ENCODE measurements at regions not wholly inside any gene's neighbourhood (a gene's known extent, or its start where the extent isn't known, plus 50 kb on each side); places are given as distances from the start of the nearest gene placed in this dataset.
A peak's percentile ranks its signal among the peaks of the same experiment; 100 is the strongest.
"Not testable (repeated sequence)": the region's sequence is repeated elsewhere in the genome, so short reads cannot be mapped to it uniquely, and the experiment has no call there.

DNA sequence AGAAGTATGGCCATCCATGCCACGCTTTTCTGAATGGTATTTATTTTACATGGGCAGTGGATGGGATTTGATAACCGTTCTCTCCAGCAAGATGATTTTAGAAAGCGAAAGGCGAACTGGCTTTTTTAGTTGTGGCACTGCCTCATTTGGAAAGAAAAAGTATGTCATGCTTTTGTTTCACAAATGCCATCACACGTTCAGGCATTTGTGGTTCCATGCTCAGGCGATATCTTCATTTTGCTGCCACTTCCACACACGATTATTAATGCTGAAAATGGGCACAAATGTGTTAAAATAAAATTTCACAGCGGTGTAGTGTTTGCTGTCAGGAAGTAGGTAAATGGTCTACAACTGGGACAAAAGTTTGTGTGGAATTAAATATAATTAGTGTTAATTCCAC is 328.1 kb downstream of the BCL2L11 start:
- H3K27me3 ChIP-seq; H3K36me3 ChIP-seq; H3K4me3 ChIP-seq; H3K9me3 ChIP-seq; intact Hi-C loops (cut with DNase I; ENCODE audit: low total_unique reads); H3K27ac ChIP-seq; DNase-seq; H3K4me1 ChIP-seq: not testable (repeated sequence)

DNA sequence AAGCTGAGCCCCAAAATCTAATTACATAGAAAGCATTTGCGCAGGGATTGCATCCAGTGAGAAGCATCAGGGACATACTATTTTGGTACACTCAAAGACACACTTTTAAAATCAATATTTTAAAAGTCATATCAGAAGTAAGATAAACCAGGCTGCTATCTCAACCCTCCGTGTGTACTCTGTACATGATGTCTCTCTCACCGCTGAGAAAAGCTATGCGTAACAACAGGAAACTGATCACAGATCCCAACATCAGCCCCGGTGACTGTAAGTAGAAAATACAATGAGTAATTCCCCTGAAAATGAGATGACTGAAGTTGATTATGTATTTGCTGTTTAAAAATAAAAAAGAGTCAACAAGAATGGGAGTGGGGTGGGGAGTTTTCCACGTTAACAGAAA is 329.8 kb downstream of the BCL2L11 start:
- H3K27me3 ChIP-seq; H3K9me3 ChIP-seq; H3K4me1 ChIP-seq; H3K36me3 ChIP-seq; H3K4me3 ChIP-seq; intact Hi-C loops (cut with DNase I; ENCODE audit: low total_unique reads); DNase-seq; H3K27ac ChIP-seq: not testable (repeated sequence)

DNA sequence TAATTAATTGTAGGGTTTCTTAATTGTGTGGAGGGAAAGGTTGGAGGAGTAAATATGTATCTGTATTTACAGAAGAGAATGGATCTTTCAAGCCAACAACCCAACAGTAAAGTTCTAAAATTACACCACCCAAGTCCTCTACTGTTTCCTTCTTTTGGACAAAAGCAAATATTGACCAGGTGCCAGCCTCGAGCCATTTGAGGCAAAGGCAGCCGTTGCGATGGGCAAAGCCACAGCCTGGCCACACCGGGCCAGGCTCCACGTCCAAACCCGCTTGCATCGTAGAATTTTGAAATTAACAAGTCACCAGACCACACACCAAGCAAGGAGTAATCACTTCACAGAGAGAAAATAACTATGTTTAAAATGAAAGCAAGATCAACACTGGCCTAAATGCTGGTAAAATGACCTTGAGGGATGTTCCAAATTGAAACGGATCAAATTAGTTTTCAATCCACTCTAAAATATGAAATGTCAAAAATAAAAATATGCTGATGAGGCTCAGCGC is 331.0 kb downstream of the BCL2L11 start:
- intact Hi-C loops (cut with DNase I; ENCODE audit: low total_unique reads); H3K36me3 ChIP-seq; H3K9me3 ChIP-seq; DNase-seq; H3K27me3 ChIP-seq; H3K4me1 ChIP-seq: not testable (repeated sequence)
- peak overlapping the region; percentile 42 to 67 for H3K27ac ChIP-seq
- H3K4me3 ChIP-seq, result peak overlapping the region; percentile 38 to 43

DNA sequence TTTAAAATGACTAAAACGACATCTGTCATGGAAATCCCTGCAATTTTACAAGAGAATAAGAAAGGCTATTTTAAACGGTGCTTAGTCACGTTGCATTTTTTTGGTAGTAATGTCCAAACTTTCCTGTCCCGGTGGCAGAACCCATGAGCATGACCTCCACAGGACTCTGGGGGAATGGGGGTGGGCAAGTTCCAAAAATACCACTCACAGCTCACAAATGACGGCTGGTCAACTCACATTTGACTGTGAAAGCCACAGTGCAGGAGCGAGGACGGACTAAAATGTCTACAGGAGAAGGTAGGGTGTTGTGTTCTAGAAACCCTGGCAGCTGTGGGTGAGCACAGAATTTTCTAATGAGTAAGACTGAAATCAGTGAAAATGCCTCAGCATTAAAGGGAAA is 331.5 kb downstream of the BCL2L11 start:
- H3K4me1 ChIP-seq; H3K9me3 ChIP-seq; H3K27me3 ChIP-seq; H3K36me3 ChIP-seq; intact Hi-C loops (cut with DNase I; ENCODE audit: low total_unique reads): not testable (repeated sequence)
- peak; percentile 46 to 90 for DNase-seq
- H3K4me3 ChIP-seq, result peak overlapping the region; percentile 38 to 43
- peak overlapping the region; percentile 42 to 67 for H3K27ac ChIP-seq

DNA sequence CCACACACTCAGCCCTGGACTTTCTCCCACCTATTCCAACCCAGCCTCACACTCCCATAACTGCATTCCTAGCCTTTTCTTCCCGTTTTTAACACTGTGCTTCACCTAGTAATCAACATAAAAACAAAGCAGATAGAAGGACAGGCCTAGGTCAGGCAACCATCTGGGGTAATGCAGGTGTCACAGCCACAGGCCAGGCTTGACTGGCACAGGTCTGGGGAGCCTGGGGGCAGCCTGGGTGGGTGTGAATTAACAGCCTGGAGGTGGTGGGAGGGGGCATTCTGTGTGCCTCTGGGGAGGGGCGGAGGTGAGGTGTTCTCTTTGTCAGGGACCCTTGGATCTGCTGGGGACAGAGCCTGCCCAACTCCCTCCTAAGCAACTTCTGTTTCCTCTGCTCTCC is 332.6 kb downstream of the BCL2L11 start:
- H3K9me3 ChIP-seq; intact Hi-C loops (cut with DNase I; ENCODE audit: low total_unique reads); DNase-seq: not testable (repeated sequence)

DNA sequence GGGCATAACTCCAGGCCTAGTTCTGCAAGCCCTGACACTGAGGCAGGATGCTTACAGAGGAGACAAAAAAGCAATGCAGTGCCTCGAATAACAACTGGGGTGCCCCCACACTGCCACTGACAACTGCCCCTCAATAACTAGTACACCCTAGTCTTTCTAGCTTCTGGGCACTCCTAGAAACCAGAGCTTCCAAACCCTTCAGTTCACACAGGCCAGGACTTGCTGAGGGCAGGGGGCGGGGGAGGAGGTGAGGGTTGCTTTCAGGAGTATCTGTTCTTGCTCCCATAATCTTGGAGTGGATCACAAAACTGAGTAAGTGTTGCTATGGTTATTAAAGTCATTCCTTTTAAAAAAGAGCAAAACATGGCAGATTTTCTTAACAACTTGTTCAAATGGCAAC is 333.1 kb downstream of the BCL2L11 start:
- H3K4me3 ChIP-seq; DNase-seq; H3K27me3 ChIP-seq; H3K36me3 ChIP-seq; H3K4me1 ChIP-seq; H3K27ac ChIP-seq; intact Hi-C loops (cut with DNase I; ENCODE audit: low total_unique reads); H3K9me3 ChIP-seq: not testable (repeated sequence)

More for the DNA sequence above, 332.6 kb downstream of the BCL2L11 start:
- H3K36me3 ChIP-seq, H3K27me3 ChIP-seq, H3K4me1 ChIP-seq, H3K27ac ChIP-seq, H3K4me3 ChIP-seq: not testable (repeated sequence)

DNA sequence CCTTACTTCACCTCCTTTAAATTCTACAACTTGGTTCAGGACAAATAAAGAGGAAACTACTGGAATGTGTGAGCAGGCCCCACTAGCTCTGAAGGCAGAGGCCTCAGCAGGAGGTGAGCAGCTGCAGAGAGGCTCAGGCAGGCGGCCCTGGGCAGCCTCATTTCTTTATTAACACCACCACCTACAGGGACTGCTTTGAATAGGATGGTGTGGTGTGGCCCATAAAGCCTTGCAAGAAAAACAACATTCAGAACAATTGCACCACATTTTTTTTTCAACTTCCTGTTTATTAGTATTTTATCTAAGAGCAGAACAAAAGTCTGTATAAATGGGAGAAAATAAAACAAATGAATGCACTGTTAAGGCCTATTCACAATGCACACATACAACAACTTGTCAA is 333.7 kb downstream of the BCL2L11 start:
- H3K9me3 ChIP-seq; intact Hi-C loops (cut with DNase I; ENCODE audit: low total_unique reads); H3K27ac ChIP-seq; H3K36me3 ChIP-seq; H3K4me1 ChIP-seq; H3K27me3 ChIP-seq; H3K4me3 ChIP-seq: not testable (repeated sequence)
- DNase-seq, result peak in 1 of 2 donors; percentile 34

DNA sequence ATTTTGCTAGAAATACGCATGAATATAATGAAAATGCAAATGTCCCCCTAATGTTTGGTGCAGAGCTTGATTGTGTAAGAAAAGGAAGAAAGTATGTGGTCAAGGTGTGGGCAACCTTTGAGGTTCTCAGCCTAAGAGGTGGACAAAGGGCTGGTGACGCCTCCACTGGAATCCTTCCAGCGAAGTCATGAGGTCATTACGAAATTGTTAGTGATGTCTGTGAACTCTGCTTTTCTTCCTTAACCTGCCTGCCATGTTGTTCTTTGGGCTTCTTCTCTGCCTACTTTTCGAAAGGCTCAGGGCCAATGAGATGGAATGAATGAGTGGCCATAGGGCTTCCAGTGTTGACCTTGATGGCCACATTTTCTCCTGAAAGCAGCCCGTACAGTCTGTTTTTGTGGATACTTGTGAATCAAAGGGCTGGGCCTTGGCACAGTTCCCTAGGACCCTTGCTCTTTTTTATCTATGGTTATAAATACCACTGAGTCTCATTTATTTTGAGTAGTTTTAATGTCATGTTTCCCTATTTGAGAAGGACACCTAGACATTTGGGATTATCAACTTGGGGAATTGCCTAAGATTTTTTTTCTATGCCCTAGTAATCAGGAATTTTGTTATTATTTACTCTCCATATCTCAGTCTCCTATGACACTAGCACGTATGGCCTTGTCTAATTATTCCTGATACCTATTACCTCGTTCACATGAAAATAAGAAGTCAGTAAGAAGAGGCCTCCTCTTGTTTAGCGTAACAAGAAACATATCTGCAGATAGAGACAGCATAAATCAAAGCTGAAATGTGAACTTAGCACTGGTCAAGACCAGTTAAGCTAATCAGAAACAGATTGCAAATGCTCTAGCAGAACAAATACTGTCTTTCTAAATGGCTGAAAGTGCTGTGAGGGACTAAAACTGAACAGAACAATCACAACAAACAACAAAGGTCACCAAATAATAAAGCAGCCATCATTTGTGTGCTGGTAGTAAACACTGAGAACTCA is 334.6 kb downstream of the BCL2L11 start:
- H3K9me3 ChIP-seq; intact Hi-C loops (cut with DNase I; ENCODE audit: low total_unique reads); H3K36me3 ChIP-seq; H3K4me1 ChIP-seq; H3K27me3 ChIP-seq; DNase-seq; H3K27ac ChIP-seq; H3K4me3 ChIP-seq: not testable (repeated sequence)

DNA sequence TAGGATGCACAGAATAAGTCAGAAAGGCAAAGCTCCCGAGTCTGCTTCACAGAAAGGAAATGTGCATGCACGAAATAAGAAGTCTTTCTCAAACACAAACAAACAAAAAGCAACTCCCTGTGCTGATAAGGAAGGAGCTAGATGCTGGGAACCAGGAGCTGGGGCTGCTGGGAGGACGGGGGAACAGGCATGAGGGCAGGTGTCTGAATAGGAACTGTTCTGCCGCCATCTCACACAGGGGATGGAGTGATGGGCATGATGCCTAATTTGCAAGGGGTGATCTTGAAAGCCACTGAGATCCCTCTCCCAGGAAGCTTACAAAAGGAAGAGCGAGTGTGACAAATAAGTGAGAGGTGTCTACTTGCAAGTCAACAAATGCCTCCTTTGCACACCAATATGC is 336.5 kb downstream of the BCL2L11 start:
- H3K4me3 ChIP-seq; H3K4me1 ChIP-seq; H3K27ac ChIP-seq; H3K27me3 ChIP-seq; H3K9me3 ChIP-seq; DNase-seq; H3K36me3 ChIP-seq; intact Hi-C loops (cut with DNase I; ENCODE audit: low total_unique reads): not testable (repeated sequence)

DNA sequence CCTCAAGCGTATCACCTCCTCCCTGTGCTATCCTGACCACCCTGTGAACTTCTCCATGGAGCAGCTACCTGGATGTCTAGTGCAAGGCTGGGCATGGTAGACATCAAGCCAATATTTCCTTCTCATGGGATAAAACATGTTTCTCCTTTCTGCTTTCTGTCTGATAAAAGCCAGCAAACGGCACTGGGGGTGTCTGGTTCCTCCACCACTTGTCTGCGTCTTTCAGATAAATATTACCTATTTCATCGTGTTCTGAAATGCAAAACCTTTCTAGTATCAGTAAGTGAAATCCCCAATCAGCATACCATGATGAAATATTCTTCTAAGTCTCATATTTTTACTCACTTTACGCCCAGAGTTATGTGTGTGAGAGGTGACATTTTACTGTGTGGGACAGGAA is 340.2 kb downstream of the BCL2L11 start:
- intact Hi-C loops (cut with DNase I; ENCODE audit: low total_unique reads), result not testable (repeated sequence)

DNA sequence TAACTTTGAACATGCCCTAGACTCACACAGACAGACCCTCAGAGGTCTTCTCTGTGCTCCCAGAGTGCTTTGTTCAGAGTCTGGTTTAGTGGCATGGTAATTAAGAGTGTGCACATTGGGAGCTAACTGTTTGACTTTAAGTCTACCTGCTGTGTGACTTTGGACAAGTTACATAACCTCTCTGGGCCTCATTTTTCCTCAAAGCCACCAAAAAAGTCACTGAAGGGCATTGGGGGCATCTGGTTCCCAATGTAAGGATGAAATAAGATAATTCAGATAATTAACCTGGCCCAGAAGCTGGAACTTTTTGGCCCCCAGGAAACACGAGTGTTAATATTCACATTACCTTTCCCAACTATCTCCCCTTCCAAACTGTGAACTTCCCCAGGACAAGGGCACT is 341.1 kb downstream of the BCL2L11 start:
- intact Hi-C loops (cut with DNase I; ENCODE audit: low total_unique reads); H3K36me3 ChIP-seq; H3K27me3 ChIP-seq; H3K9me3 ChIP-seq; DNase-seq; H3K4me3 ChIP-seq: not testable (repeated sequence)
- peak overlapping the region in 1 of 2 donors; percentile 28 for H3K27ac ChIP-seq
- H3K4me1 ChIP-seq, result peaks cover 0 to 13% (median 3%) of the 10 kb centered on the region in 4 donors

More for the DNA sequence above, 340.2 kb downstream of the BCL2L11 start:
- not testable (repeated sequence) for H3K36me3 ChIP-seq, H3K27ac ChIP-seq, H3K27me3 ChIP-seq, H3K4me3 ChIP-seq, H3K9me3 ChIP-seq, DNase-seq
- peaks cover 0 to 13% (median 3%) of the 10 kb centered on the region in 4 donors for H3K4me1 ChIP-seq

DNA sequence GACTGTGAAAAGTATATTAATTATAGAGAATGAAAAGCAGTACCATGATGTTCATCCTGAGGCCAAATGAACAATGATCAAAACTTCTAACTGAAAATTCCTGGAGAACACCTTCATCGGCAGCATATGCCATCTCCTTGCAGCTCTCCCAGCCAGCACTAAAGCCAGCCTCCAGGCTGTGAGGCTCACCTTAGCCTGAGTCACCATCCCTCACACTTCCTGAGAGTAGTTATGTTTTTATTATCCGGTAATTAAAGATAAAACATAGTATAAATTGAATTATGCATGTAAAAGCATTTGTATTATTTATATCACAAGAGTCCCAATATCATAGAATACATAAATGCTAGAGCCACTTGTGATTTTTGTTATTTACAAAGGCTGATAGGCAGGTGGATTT is 341.9 kb downstream of the BCL2L11 start:
- Histone ChIP-seq H3K4me1 (peaks cover 0 to 13% (median 3%) of the 10 kb centered on the region in 4 donors), H3K27ac (peak overlapping the region; percentile 20 to 65)
- DNase-seq; H3K4me3 ChIP-seq; H3K9me3 ChIP-seq; intact Hi-C loops (cut with DNase I; ENCODE audit: low total_unique reads); H3K36me3 ChIP-seq; H3K27me3 ChIP-seq: not testable (repeated sequence)

DNA sequence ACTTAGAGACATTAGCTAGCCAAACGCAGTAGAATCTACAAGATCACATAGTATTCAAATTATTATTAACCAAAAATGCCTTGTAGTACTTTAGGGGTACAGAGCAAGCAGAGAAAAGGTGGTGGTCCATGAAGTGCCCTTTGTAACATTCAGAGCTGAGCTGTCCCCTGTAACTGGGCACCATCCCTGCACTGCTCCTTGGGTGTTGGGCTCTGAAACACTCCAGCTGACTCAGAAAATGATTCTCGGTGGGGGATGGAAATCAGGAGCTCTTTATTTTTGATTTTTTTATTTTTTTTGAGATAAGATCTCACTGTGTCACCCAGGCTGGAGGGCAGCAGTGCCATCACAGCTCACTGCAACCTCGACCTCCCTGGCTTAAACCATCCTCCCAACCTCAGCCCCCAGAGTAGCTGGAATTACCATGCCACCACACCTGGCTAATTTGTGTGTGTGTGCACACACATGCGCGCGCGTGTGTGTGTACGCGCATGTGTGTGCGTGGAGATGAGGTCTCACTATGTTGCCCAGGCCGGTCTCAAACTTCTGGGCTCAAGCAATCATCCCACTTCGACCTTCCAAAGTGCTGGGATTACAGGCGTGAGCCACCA is 342.6 kb downstream of the BCL2L11 start:
- intact Hi-C loops (cut with DNase I; ENCODE audit: low total_unique reads); H3K4me3 ChIP-seq; H3K36me3 ChIP-seq; DNase-seq; H3K9me3 ChIP-seq; H3K27me3 ChIP-seq: not testable (repeated sequence)
- Histone ChIP-seq H3K27ac (peak overlapping the region; percentile 61 to 65), H3K4me1 (peaks cover 0 to 13% (median 3%) of the 10 kb centered on the region in 4 donors)

DNA sequence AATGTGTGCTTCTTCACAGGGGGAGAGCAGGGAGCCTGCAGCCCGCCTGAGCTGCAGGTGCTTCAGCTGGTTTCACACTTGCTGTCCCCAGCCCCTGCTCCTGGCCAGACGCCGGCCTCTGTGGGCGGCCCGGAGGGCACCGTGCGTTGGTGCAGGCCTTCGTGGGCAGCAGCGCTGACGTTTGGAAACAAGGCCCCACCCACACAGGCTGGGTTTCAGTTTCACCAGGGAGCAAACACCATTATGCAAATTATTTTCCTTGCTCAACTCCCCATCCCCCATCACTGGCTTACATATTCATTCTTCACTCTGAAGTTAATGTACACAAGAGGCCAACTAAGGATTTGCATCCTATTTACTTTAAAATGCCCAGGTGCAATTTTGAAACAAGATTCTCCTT is 343.2 kb downstream of the BCL2L11 start:
- H3K9me3 ChIP-seq; H3K27me3 ChIP-seq; DNase-seq; H3K36me3 ChIP-seq; intact Hi-C loops (cut with DNase I; ENCODE audit: low total_unique reads): not testable (repeated sequence)
- Histone ChIP-seq H3K4me3 (peak overlapping the region; percentile 23 to 24), H3K27ac (peak overlapping the region; percentile 51 to 61), H3K4me1 (peaks cover 0 to 13% (median 3%) of the 10 kb centered on the region in 4 donors)

Measured in tibial artery (tissue), 4 donors.